ENCODE measurements at regions not wholly inside any gene's neighbourhood (a gene's known extent, or its start where the extent isn't known, plus 50 kb on each side); places are given as distances from the start of the nearest gene placed in this dataset.

DNA sequence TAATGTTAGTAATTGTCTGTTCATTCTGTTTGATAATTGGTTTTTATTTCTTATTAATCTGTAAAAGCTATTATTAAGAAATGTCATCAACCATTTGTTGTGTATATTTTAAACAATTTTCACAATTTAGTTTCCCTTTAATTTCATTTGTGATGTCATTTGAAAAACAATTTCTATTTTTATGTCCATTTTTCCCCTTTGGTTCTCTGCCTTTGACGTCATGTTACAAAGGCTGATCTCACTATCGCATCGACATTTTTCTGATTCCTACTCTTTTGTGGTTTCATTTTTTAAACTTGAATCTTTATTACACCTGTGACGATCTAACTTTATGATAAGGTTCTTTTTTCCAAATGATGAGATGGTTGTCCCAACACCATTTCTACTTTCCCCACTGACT is 191.0 kb upstream of the ZNF507 start:
- no peak for TF ChIP-seq CTCF (IDR thresholded peaks at IDR 0.05)
- Mint-ChIP-seq H3K27me3 (ENCODE audit: low read depth) (no peaks in the 10 kb centered on the region), H3K36me3 (ENCODE audit: low read depth) (no peaks in the 10 kb centered on the region), H3K4me3 (ENCODE audit: unreplicated experiment) (no peak overlapping the region), H3K27ac (ENCODE audit: unreplicated experiment) (no peak overlapping the region), H3K4me1 (ENCODE audit: low read depth) (no peaks in the 10 kb centered on the region), H3K9me3 (ENCODE audit: low read depth) (peaks cover 14% of the 10 kb centered on the region)
- no peak for DNase-seq (ENCODE audit: low spot score)

DNA sequence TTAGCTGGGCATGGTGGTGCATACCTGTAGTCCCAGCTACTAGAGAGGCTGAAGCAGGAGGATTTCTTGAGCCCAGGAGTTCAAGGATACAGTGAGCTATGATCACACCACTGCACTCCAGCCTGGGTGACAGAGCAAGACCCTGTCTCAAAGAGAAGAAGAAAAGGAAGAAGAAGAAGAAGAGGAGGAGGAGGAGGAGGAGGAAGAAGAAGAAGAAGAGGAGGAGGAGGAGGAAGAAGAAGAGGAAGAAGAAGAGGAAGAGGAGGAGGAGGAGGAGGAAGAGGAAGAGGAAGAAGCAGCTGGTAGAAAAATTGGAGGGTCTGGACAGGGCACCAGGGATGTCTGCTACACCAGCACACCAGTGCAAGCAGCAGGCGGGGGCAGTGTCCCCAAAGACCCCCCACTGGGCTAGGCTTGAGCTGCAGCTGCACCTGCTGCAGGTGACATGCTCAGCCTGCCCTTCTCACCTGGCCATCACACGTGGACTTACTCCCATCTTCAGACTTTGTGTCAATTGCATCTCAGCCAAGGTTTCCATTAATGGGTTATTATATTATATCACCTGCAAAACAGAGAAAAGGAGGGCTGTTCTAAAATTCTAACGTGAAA is 180.9 kb upstream of the ZNF507 start:
- peaks cover 7% of the 10 kb centered on the region for H3K9me3 Mint-ChIP-seq (ENCODE audit: low read depth)
- no peak overlapping the region for H3K4me3 Mint-ChIP-seq (ENCODE audit: unreplicated experiment)
- no peak for TF ChIP-seq CTCF (IDR thresholded peaks at IDR 0.05)
- DNase-seq (ENCODE audit: low spot score) = no peak
- no peaks in the 10 kb centered on the region for H3K36me3 Mint-ChIP-seq (ENCODE audit: low read depth)
- H3K4me1 Mint-ChIP-seq (ENCODE audit: low read depth) = no peaks in the 10 kb centered on the region
- H3K27me3 Mint-ChIP-seq (ENCODE audit: low read depth) = no peaks in the 10 kb centered on the region
- no peak overlapping the region for H3K27ac Mint-ChIP-seq (ENCODE audit: unreplicated experiment)

GRCh38 chr19:32165141-32165540 is 180.3 kb upstream of the ZNF507 start:
- Mint-ChIP-seq H3K27me3 (ENCODE audit: low read depth) (no peaks in the 10 kb centered on the region), H3K27ac (ENCODE audit: unreplicated experiment) (no peak overlapping the region), H3K9me3 (ENCODE audit: low read depth) (peaks cover 2% of the 10 kb centered on the region), H3K4me3 (ENCODE audit: unreplicated experiment) (no peak overlapping the region), H3K36me3 (ENCODE audit: low read depth) (no peaks in the 10 kb centered on the region), H3K4me1 (ENCODE audit: low read depth) (no peaks in the 10 kb centered on the region)
- no peak for DNase-seq (ENCODE audit: low spot score)
- TF ChIP-seq CTCF (IDR thresholded peaks at IDR 0.05) = no peak

- no peak overlapping the region for H3K27ac Mint-ChIP-seq (ENCODE audit: unreplicated experiment)
- no peaks in the 10 kb centered on the region for H3K36me3 Mint-ChIP-seq (ENCODE audit: low read depth)
- no peaks in the 10 kb centered on the region for H3K4me1 Mint-ChIP-seq (ENCODE audit: low read depth)
- no peak for DNase-seq (ENCODE audit: low spot score)
- no peaks in the 10 kb centered on the region for H3K27me3 Mint-ChIP-seq (ENCODE audit: low read depth)
- TF ChIP-seq CTCF (IDR thresholded peaks at IDR 0.05) = no peak
- H3K4me3 Mint-ChIP-seq (ENCODE audit: unreplicated experiment) = no peak overlapping the region
- peaks cover 2% of the 10 kb centered on the region for H3K9me3 Mint-ChIP-seq (ENCODE audit: low read depth)
Measured at GRCh38 chr19:32165750-32166149, 179.7 kb upstream of the ZNF507 start.

DNA sequence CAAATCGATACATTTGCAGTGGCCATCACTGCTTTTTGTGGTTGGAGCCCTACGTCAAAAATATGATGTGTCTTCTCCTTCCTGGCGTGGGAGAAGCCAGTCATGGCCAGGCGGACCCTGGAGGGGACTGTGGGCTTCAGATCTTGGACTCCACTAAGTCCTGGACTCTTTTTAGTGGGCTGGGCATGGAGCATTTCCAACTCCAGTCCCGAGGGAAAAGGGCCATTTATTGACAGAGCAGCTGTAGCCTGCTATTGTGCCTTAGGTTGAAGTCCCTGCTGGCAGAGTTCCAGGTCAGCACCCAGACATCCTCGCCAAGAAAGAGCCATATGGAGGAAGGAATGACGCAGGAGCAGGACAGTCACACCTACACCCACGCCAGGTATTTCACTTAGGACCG is 179.2 kb upstream of the ZNF507 start:
- no peaks in the 10 kb centered on the region for H3K27me3 Mint-ChIP-seq (ENCODE audit: low read depth)
- H3K4me1 Mint-ChIP-seq (ENCODE audit: low read depth) = no peaks in the 10 kb centered on the region
- TF ChIP-seq CTCF (IDR thresholded peaks at IDR 0.05) = no peak
- DNase-seq (ENCODE audit: low spot score) = no peak
- H3K27ac Mint-ChIP-seq (ENCODE audit: unreplicated experiment) = no peak overlapping the region
- no peaks in the 10 kb centered on the region for H3K9me3 Mint-ChIP-seq (ENCODE audit: low read depth)
- no peaks in the 10 kb centered on the region for H3K36me3 Mint-ChIP-seq (ENCODE audit: low read depth)
- no peak overlapping the region for H3K4me3 Mint-ChIP-seq (ENCODE audit: unreplicated experiment)

All from chondrocyte (in vitro differentiated cells).